IMR-90 (cell line): ENCODE measurements at regions not wholly inside any gene's neighbourhood (a gene's known extent, or its start where the extent isn't known, plus 50 kb on each side); places are given as distances from the start of the nearest gene placed in this dataset.

Experiments used
- ATAC-seq: fragments of 200-7000 bp; cut with Tn5 transposase; 2 replicates; pipeline ENCODE4 v1.9.1; 2020; ENCODE audit warnings: low read depth, mild to moderate bottlenecking, moderate library complexity
- BruUV-seq: library from RNA; stranded (reverse); fragments of 400-500 nt; replicated peaks from 2 replicates; lab custom pipeline; 2021; lab: Mats Ljungman, UMichigan
- CTCF ChIA-PET: fragments of 300-600 bp; formaldehyde crosslinking; extraction: SDS; loops from one replicate; lab custom pipeline; 2021; ENCODE audit warnings: antibody characterized with exemption; lab: Yijun Ruan, JAX
- POLR2A ChIA-PET: fragments of 300-600 bp; sonication (Branson Sonifier 250); formaldehyde crosslinking; loops from one replicate; lab custom pipeline; 2022; ENCODE audit warnings: antibody characterized with exemption; ENCODE audit not compliant: unreplicated experiment; lab: Charles Lee
- DNase-seq: peaks from one replicate; pipeline ENCODE4 v3.0.0; 2013
- H2AFZ ChIP-seq: replicated peaks from 2 replicates; pipeline ENCODE3; 2013; ENCODE audit warnings: low read length, mild to moderate bottlenecking; ENCODE audit not compliant: poor library complexity
- H2AK5ac ChIP-seq: 2 replicates; pipeline ENCODE4 v1.6.1; 2013; ENCODE audit warnings: low read depth, low read length, inconsistent platforms
- H2AK9ac ChIP-seq: replicated peaks from 2 replicates; pipeline ENCODE3; 2013; ENCODE audit warnings: mild to moderate bottlenecking, low read depth, low read length, moderate library complexity; ENCODE audit not compliant: poor library complexity
- H2BK120ac ChIP-seq: 2 replicates; pipeline ENCODE4 v1.6.1; 2013; ENCODE audit warnings: low read depth, low read length, inconsistent platforms
- H2BK15ac ChIP-seq: 3 replicates; pipeline ENCODE4 v1.6.1; 2013; ENCODE audit warnings: low read depth, low read length, inconsistent platforms
- H2BK20ac ChIP-seq: 2 replicates; pipeline ENCODE4 v1.6.1; 2013; ENCODE audit warnings: low read depth, mild to moderate bottlenecking, inconsistent platforms, low read length, moderate library complexity
- H2BK5ac ChIP-seq: 2 replicates; pipeline ENCODE4 v1.6.1; 2013; ENCODE audit warnings: mild to moderate bottlenecking, low read depth, low read length, inconsistent platforms; ENCODE audit not compliant: poor library complexity, severe bottlenecking
- H3K14ac ChIP-seq: replicated peaks from 2 replicates; pipeline ENCODE4 v1.6.1; 2013; ENCODE audit warnings: low read depth, low read length, inconsistent platforms
- H3K18ac ChIP-seq: 2 replicates; pipeline ENCODE4 v1.6.1; 2013; ENCODE audit warnings: low read depth, low read length, control low read depth
- H3K23ac ChIP-seq: 2 replicates; pipeline ENCODE4 v1.6.1; 2013; ENCODE audit warnings: low read depth, low read length, inconsistent platforms
- H3K27ac ChIP-seq: 2 replicates; pipeline ENCODE4 v1.5.1; 2013; ENCODE audit warnings: mild to moderate bottlenecking, control low read depth, low read length; ENCODE audit not compliant: insufficient read depth
- H3K27me3 ChIP-seq: 2 replicates; pipeline ENCODE4 v1.6.1; 2013; ENCODE audit warnings: low read length; ENCODE audit not compliant: control insufficient read depth, insufficient read depth
- H3K36me3 ChIP-seq: 2 replicates; pipeline ENCODE4 v1.6.1; 2013; ENCODE audit warnings: low read length, mixed read lengths; ENCODE audit not compliant: control insufficient read depth, insufficient read depth
- H3K4ac ChIP-seq: 2 replicates; pipeline ENCODE4 v1.6.1; 2013; ENCODE audit warnings: low read depth, low read length, inconsistent platforms
- H3K4me1 ChIP-seq: 2 replicates; pipeline ENCODE4 v1.6.1; 2013; ENCODE audit warnings: low read length, mixed read lengths; ENCODE audit not compliant: control insufficient read depth, insufficient read depth
- H3K4me2 ChIP-seq: 2 replicates; pipeline ENCODE4 v1.6.1; 2013; ENCODE audit warnings: low read depth, mild to moderate bottlenecking, control low read depth, low read length, moderate library complexity
- H3K4me3 ChIP-seq: 2 replicates; pipeline ENCODE4 v1.5.1; 2013; ENCODE audit warnings: low read depth, mild to moderate bottlenecking, control low read depth, low read length, moderate library complexity; ENCODE audit not compliant: insufficient read depth
- H3K56ac ChIP-seq: 2 replicates; pipeline ENCODE4 v1.6.1; 2013; ENCODE audit warnings: low read length, inconsistent platforms; ENCODE audit not compliant: insufficient read depth; ENCODE audit errors: extremely low read depth
- H3K79me1 ChIP-seq, 2 experiments: 2 replicates each; pipeline ENCODE4 v1.6.1; 2013; ENCODE audit warnings: low read length in 2 of 2, inconsistent platforms in 1 of 2, low read depth in 1 of 2
- H3K9ac ChIP-seq: 2 replicates; pipeline ENCODE4 v1.6.1; 2013; ENCODE audit warnings: low read depth, low read length, control low read depth
- H3K9me1 ChIP-seq: 2 replicates; pipeline ENCODE4 v1.6.1; 2013; ENCODE audit warnings: low read length, inconsistent platforms; ENCODE audit not compliant: insufficient read depth
- H3K9me3 ChIP-seq: 2 replicates; pipeline ENCODE4 v1.6.1; 2013; ENCODE audit warnings: low read length; ENCODE audit not compliant: control insufficient read depth, insufficient read depth
- H4K20me1 ChIP-seq: 2 replicates; pipeline ENCODE4 v1.6.1; 2013; ENCODE audit warnings: low read length, inconsistent platforms; ENCODE audit not compliant: insufficient read depth
- H4K5ac ChIP-seq: 2 replicates; pipeline ENCODE4 v1.6.1; 2013; ENCODE audit warnings: mild to moderate bottlenecking, low read depth, low read length, control low read depth
- H4K8ac ChIP-seq, 2 experiments: 2 replicates each; pipeline ENCODE4 v1.6.1; 2013; ENCODE audit warnings: low read depth in 2 of 2, low read length in 2 of 2, control low read depth in 1 of 2, inconsistent platforms in 1 of 2
- H4K91ac ChIP-seq: 2 replicates; pipeline ENCODE4 v1.6.1; 2013; ENCODE audit warnings: low read depth, low read length, inconsistent platforms; ENCODE audit not compliant: insufficient read depth
- BHLHE40 ChIP-seq: fragments of 150-350 bp; IDR thresholded peaks from 2 replicates; pipeline ENCODE4 v1.6.1; 2016; ENCODE audit warnings: mild to moderate bottlenecking, low read depth, low read length
- CEBPB ChIP-seq: IDR thresholded peaks from 2 replicates; pipeline ENCODE4 v1.6.1; 2012; ENCODE audit warnings: low read depth, low read length, improper control_type of control experiment
- CHD1 ChIP-seq: IDR thresholded peaks from 2 replicates; pipeline ENCODE4 v1.6.1; 2012; ENCODE audit warnings: low read depth, low read length, improper control_type of control experiment
- FOS ChIP-seq: fragments of 150-350 bp; IDR thresholded peaks from 2 replicates; pipeline ENCODE4 v1.6.1; 2016; ENCODE audit warnings: low read depth, low read length
- MAFK ChIP-seq: IDR thresholded peaks from 2 replicates; pipeline ENCODE4 v1.6.1; 2012; ENCODE audit warnings: low read depth, low read length, improper control_type of control experiment
- MXI1 ChIP-seq: IDR thresholded peaks from 2 replicates; pipeline ENCODE4 v1.6.1; 2012; ENCODE audit warnings: low read depth, mild to moderate bottlenecking, low read length, moderate library complexity, borderline replicate concordance
- NFE2L2 ChIP-seq: fragments of 150-350 bp; IDR thresholded peaks from 2 replicates; pipeline ENCODE4 v1.6.1; 2016; ENCODE audit warnings: low read depth, mild to moderate bottlenecking, low read length
- RCOR1 ChIP-seq: IDR thresholded peaks from 2 replicates; pipeline ENCODE4 v1.6.1; 2012; ENCODE audit warnings: mild to moderate bottlenecking, low read length, improper control_type of control experiment; ENCODE audit not compliant: insufficient replicate concordance
- RFX5 ChIP-seq: IDR thresholded peaks from 2 replicates; pipeline ENCODE4 v1.8.0; 2012; ENCODE audit warnings: low read depth, mild to moderate bottlenecking, low read length, moderate library complexity
- WGBS, 2 experiments: methylation state at CpG; one replicate each; pipeline versions ENCODE4 v1.1.5 to v1.1.7; 2013; ENCODE audit warnings: missing lambda C conversion rate in 2 of 2; ENCODE audit not compliant: insufficient read length in 1 of 2; ENCODE audit errors: extremely low coverage in 2 of 2; 5-methylcytosine and 5-hydroxymethylcytosine counted together
- dilution Hi-C: fragments of 300-500 bp; cut with HindIII; formaldehyde crosslinking; loops from one replicate; pipeline ENCODE4 v1.14.3; 2018; ENCODE audit warnings: low sequenced_read_pairs; ENCODE audit not compliant: unreplicated experiment
- in situ Hi-C: fragments of 300-500 bp; cut with MboI; formaldehyde crosslinking; loops from 3 replicates; pipeline ENCODE4 v1.14.3; 2019; ENCODE audit warnings: low sequenced_read_pairs, inconsistent platforms, mixed read lengths
- intact Hi-C: fragments of 100-400 bp; cut with micrococcal nuclease; formaldehyde crosslinking; loops from 2 replicates; pipeline ENCODE4 v1.10.0; 2022
- TF ChIP-seq, protein P1 (sequence below): fragments of 150-350 bp; IDR thresholded peaks from 2 replicates; pipeline ENCODE4 v1.6.1; 2016; ENCODE audit warnings: low read depth, mild to moderate bottlenecking, low read length, moderate library complexity, borderline replicate concordance
- TF ChIP-seq, protein P2 (sequence below): fragments of 150-350 bp; IDR thresholded peaks from 2 replicates; pipeline ENCODE4 v1.6.1; 2017; ENCODE audit warnings: mild to moderate bottlenecking, antibody characterized with exemption, low read length, low read depth

- H3K14ac ChIP-seq, result no peak overlapping the region
- H4K8ac ChIP-seq, result no peak overlapping the region
- no peak overlapping the region for H4K5ac ChIP-seq
- dilution Hi-C loops (no loop called here), intact Hi-C loops (no loop called here), in situ Hi-C loops (no loop called here)
- H2BK5ac ChIP-seq, result no peak overlapping the region
- no peak overlapping the region for H3K9ac ChIP-seq
- no peaks in the 10 kb centered on the region for H3K79me1 ChIP-seq
- no TSS peak for BruUV-seq
- H2AK5ac ChIP-seq, result no peak overlapping the region
- H3K27me3 ChIP-seq, result no peaks in the 10 kb centered on the region
- no peak overlapping the region for H3K56ac ChIP-seq
- H3K23ac ChIP-seq, result no peak overlapping the region
- H3K4me3 ChIP-seq, result no peak overlapping the region
- WGBS, 2 experiments, result no CpG with 5 or more reads among the region's 1 CpG
- peaks cover 2% of the 10 kb centered on the region; the same call in 1 of the 2 replicates for H3K9me3 ChIP-seq
- TF ChIP-seq MAFK (no peak), FOS (no peak), RCOR1 (no peak), CEBPB (no peak), RFX5 (no peak), MXI1 (no peak), NFE2L2 (no peak), CHD1 (no peak), BHLHE40 (no peak)
- TF ChIP-seq, protein P1, sequence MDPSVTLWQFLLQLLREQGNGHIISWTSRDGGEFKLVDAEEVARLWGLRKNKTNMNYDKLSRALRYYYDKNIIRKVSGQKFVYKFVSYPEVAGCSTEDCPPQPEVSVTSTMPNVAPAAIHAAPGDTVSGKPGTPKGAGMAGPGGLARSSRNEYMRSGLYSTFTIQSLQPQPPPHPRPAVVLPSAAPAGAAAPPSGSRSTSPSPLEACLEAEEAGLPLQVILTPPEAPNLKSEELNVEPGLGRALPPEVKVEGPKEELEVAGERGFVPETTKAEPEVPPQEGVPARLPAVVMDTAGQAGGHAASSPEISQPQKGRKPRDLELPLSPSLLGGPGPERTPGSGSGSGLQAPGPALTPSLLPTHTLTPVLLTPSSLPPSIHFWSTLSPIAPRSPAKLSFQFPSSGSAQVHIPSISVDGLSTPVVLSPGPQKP, result no peak
- TF ChIP-seq, protein P2, sequence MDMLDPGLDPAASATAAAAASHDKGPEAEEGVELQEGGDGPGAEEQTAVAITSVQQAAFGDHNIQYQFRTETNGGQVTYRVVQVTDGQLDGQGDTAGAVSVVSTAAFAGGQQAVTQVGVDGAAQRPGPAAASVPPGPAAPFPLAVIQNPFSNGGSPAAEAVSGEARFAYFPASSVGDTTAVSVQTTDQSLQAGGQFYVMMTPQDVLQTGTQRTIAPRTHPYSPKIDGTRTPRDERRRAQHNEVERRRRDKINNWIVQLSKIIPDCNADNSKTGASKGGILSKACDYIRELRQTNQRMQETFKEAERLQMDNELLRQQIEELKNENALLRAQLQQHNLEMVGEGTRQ, result no peak
- H3K9me1 ChIP-seq, result no peaks in the 10 kb centered on the region
- CTCF ChIA-PET, result interaction anchor here (0.6 to 1.1 kb wide), 2 partner anchors 9 to 1393 kb away, joined by 3 read pairs; no protein-coding TSS in a partner anchor
- H4K20me1 ChIP-seq, result no peaks in the 10 kb centered on the region
- no peaks in the 10 kb centered on the region for H3K36me3 ChIP-seq
- H2BK120ac ChIP-seq, result no peak overlapping the region
- no peaks in the 10 kb centered on the region for H3K4me1 ChIP-seq
- no peak overlapping the region for H4K91ac ChIP-seq
- no peak overlapping the region for H3K18ac ChIP-seq
- H2BK20ac ChIP-seq, result no peak overlapping the region
- no peak overlapping the region for H2AK9ac ChIP-seq
- H2BK15ac ChIP-seq, result no peak overlapping the region
- H3K4me2 ChIP-seq, result no peak overlapping the region
- POLR2A ChIA-PET, result no interaction called here
- no peak overlapping the region for H2AFZ ChIP-seq
- DNase-seq (no peak), ATAC-seq (no peak)
- H3K4ac ChIP-seq, result no peak overlapping the region
- no peak overlapping the region for H3K27ac ChIP-seq
Observed at GRCh38 chr5:130974021-130974683, 190.9 kb downstream of the HINT1 start.
